ENCODE measurements at regions not wholly inside any gene's neighbourhood (a gene's known extent, or its start where the extent isn't known, plus 50 kb on each side); places are given as distances from the start of the nearest gene placed in this dataset.

GRCh38 chr13:63208826-63209225 lies 1793.2 kb upstream of the PCDH20 start:
- no peak for DNase-seq (ENCODE audit: low read depth in 3 of 3)

- no peak for DNase-seq (ENCODE audit: low read depth in 3 of 3)
These were observed 1790.8 kb upstream of the PCDH20 start for GRCh38 chr13:63206461-63206860.

- DNase-seq (ENCODE audit: low read depth in 3 of 3), result no peak
These were observed 1785.8 kb upstream of the PCDH20 start for GRCh38 chr13:63201493-63201892.

GRCh38 chr13:63199508-63199907 lies 1783.9 kb upstream of the PCDH20 start:
- DNase-seq (ENCODE audit: low read depth in 3 of 3), result no peak

GRCh38 chr13:63198071-63198470 lies 1782.4 kb upstream of the PCDH20 start:
- no peak for DNase-seq (ENCODE audit: low read depth in 3 of 3)

- no peak for DNase-seq (ENCODE audit: low read depth in 3 of 3)
These were observed 1780.1 kb upstream of the PCDH20 start for GRCh38 chr13:63195726-63196125.

- DNase-seq (ENCODE audit: low read depth in 3 of 3), result no peak
These were observed 1775.1 kb upstream of the PCDH20 start for GRCh38 chr13:63190742-63191141.

- no peak for DNase-seq (ENCODE audit: low read depth in 3 of 3)
These were observed 1774.6 kb upstream of the PCDH20 start for GRCh38 chr13:63190219-63190618.

GRCh38 chr13:63189712-63190111 lies 1774.1 kb upstream of the PCDH20 start:
- no peak for DNase-seq (ENCODE audit: low read depth in 3 of 3)

GRCh38 chr13:63184693-63185092 lies 1769.0 kb upstream of the PCDH20 start:
- no peak for DNase-seq (ENCODE audit: low read depth in 3 of 3)

- no peak for DNase-seq (ENCODE audit: low read depth in 3 of 3)
These were observed 1759.9 kb upstream of the PCDH20 start for GRCh38 chr13:63175536-63175935.

GRCh38 chr13:63167699-63168337 lies 1752.2 kb upstream of the PCDH20 start:
- no peak for DNase-seq (ENCODE audit: low read depth in 3 of 3)

GRCh38 chr13:63166345-63166744 lies 1750.7 kb upstream of the PCDH20 start:
- no peak for DNase-seq (ENCODE audit: low read depth in 3 of 3)

- DNase-seq (ENCODE audit: low read depth in 3 of 3), result no peak
These were observed 1748.3 kb upstream of the PCDH20 start for GRCh38 chr13:63163903-63164302.

- no peak for DNase-seq (ENCODE audit: low read depth in 3 of 3)
These were observed 1745.6 kb upstream of the PCDH20 start for GRCh38 chr13:63161219-63161618.

GRCh38 chr13:63156816-63157215 lies 1741.2 kb upstream of the PCDH20 start:
- no peak for DNase-seq (ENCODE audit: low read depth in 3 of 3)

- no peak for DNase-seq (ENCODE audit: low read depth in 3 of 3)
These were observed 1733.7 kb upstream of the PCDH20 start for GRCh38 chr13:63149375-63149774.

GRCh38 chr13:63139277-63139676 lies 1723.6 kb upstream of the PCDH20 start:
- no peak for DNase-seq (ENCODE audit: low read depth in 3 of 3)

GRCh38 chr13:63129995-63130394 lies 1714.3 kb upstream of the PCDH20 start:
- no peak for DNase-seq (ENCODE audit: low read depth in 3 of 3)

GRCh38 chr13:63128716-63129115 lies 1713.1 kb upstream of the PCDH20 start:
- no peak for DNase-seq (ENCODE audit: low read depth in 3 of 3)

- no peak for DNase-seq (ENCODE audit: low read depth in 3 of 3)
These were observed 1709.2 kb upstream of the PCDH20 start for GRCh38 chr13:63124863-63125262.

GRCh38 chr13:63120883-63121282 lies 1705.2 kb upstream of the PCDH20 start:
- no peak for DNase-seq (ENCODE audit: low read depth in 3 of 3)

- DNase-seq (ENCODE audit: low read depth in 3 of 3), result no peak
These were observed 1702.1 kb upstream of the PCDH20 start for GRCh38 chr13:63117710-63118109.

- DNase-seq (ENCODE audit: low read depth in 3 of 3), result no peak
These were observed 1697.2 kb upstream of the PCDH20 start for GRCh38 chr13:63112799-63113395.
